Aorta (tissue), 5 donors: ENCODE measurements at regions not wholly inside any gene's neighbourhood (a gene's known extent, or its start where the extent isn't known, plus 50 kb on each side); places are given as distances from the start of the nearest gene placed in this dataset.

Experiments used
- ATAC-seq: fragments of 200-7000 bp; cut with Tn5 transposase; one replicate; pipeline ENCODE4 v1.9.1; 2022; ENCODE audit warnings: moderate library complexity; ENCODE audit not compliant: low FRiP score
- DNase-seq, 2 donors: peaks; one replicate each; pipeline ENCODE4 v3.0.0-alpha.2; 2020
- H3K27ac ChIP-seq, 2 donors: one replicate each; pipeline ENCODE4 v1.5.1; 2013; ENCODE audit warnings: low read length in 2 of 2, mild to moderate bottlenecking in 2 of 2, moderate library complexity in 2 of 2, control low read depth in 1 of 2, inconsistent platforms in 1 of 2, low read depth in 1 of 2
- H3K27me3 ChIP-seq, 2 donors: one replicate each; pipeline ENCODE4 v1.6.1; 2013; ENCODE audit warnings: control low read depth in 1 of 2, low read length in 1 of 2, mild to moderate bottlenecking in 1 of 2, moderate library complexity in 1 of 2; ENCODE audit not compliant: insufficient read depth in 2 of 2, control insufficient read depth in 1 of 2
- H3K36me3 ChIP-seq, 2 donors: one replicate each; pipeline ENCODE4 v1.6.1; 2013; ENCODE audit warnings: control low read depth in 1 of 2, low read length in 1 of 2, mild to moderate bottlenecking in 1 of 2; ENCODE audit not compliant: insufficient read depth in 2 of 2, control insufficient read depth in 1 of 2
- H3K4me1 ChIP-seq, 2 donors: one replicate each; pipeline ENCODE4 v1.6.1; 2013; ENCODE audit warnings: low read length in 2 of 2, control low read depth in 1 of 2, mild to moderate bottlenecking in 1 of 2, moderate library complexity in 1 of 2; ENCODE audit not compliant: insufficient read depth in 2 of 2, control insufficient read depth in 1 of 2
- H3K4me3 ChIP-seq, 2 donors: one replicate each; pipeline ENCODE4 v1.5.1; 2013; ENCODE audit warnings: low read length in 2 of 2, control low read depth in 1 of 2, mild to moderate bottlenecking in 1 of 2
- H3K9me3 ChIP-seq: one replicate; pipeline ENCODE4 v1.6.1; 2013; ENCODE audit warnings: mild to moderate bottlenecking, low read length; ENCODE audit not compliant: control insufficient read depth
- WGBS, 2 donors: extraction: QIAGEN DNeasy Blood & Tissue Kit; methylation state at CpG; one replicate each; pipeline ENCODE4 v1.1.7; 2013; 5-methylcytosine and 5-hydroxymethylcytosine counted together
- intact Hi-C, 2 donors: fragments of 100-400 bp; cut with DNase I; formaldehyde crosslinking; loops; one replicate each; pipeline versions ENCODE4 v1.14.2 to v1.15.0; 2022
- donor health status: healthy with polysubstance abuse.
- donor health status: Bipolar disorder and iron deficiency.
- donor health status: DM: no; HTN: no; CAD: no.
- donor health status: DM: no; HTN: no; CAD: no.
- donor health status: DM: yes; HTN: yes; CAD: no.

DNA sequence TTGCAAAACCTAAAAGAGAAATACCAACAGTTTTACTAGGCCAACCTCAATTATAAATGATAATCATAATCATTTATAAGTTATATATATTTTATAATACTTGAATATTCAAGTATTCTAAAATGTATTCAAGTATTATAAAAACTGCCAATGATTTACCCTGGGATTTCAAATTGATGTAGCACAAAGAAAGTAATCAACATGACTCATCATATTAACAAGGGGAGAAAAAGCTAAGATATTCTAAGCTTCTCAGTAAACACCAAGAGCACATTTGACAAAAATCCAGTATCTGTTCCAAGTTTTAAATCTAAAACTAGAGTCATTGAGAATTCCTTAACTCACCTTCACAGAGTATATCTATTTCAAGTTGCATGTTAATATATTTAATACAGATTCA, 56.1 kb downstream of the CAPZA3 start:
- Histone ChIP-seq H3K4me1 (peaks cover 0 to 4% of the 10 kb centered on the region in 2 donors), H3K27ac (no peak overlapping the region), H3K36me3 (no peaks in the 10 kb centered on the region), H3K9me3 (peaks cover 2% of the 10 kb centered on the region), H3K4me3 (no peak overlapping the region), H3K27me3 (no peaks in the 10 kb centered on the region)
- ATAC-seq (no peak), DNase-seq (no peak)
- intact Hi-C loops: no loop called here

DNA sequence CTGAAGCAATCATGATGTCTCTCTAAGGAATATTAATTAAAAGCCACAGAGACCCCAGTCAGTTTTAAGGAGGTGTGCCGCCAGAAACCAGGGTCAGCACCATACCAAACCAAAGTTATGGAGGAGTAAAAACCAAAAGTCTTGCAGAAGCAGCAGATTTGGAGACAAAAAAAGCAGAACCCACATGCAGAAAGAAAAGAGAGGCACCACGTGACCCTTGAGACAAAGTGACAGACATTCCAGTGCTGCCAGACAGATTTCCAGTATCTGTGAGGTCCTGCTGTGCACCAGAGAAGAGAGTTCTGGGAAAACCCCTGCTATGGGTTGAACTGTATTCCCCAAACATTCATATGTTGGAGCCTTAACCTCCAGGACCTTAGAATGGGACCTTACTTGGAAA, 59.7 kb downstream of the CAPZA3 start:
- DNase-seq: no peak
- Histone ChIP-seq H3K36me3 (no peaks in the 10 kb centered on the region), H3K4me3 (no peak overlapping the region), H3K4me1 (peaks cover 0 to 4% of the 10 kb centered on the region in 2 donors), H3K27ac (no peak overlapping the region), H3K9me3 (no peaks in the 10 kb centered on the region), H3K27me3 (no peaks in the 10 kb centered on the region)
- ATAC-seq: no peak
- WGBS, 2 donors: 80 to 86% methylated on average over 2 of the region's 2 CpGs
- intact Hi-C loops: no loop called here

DNA sequence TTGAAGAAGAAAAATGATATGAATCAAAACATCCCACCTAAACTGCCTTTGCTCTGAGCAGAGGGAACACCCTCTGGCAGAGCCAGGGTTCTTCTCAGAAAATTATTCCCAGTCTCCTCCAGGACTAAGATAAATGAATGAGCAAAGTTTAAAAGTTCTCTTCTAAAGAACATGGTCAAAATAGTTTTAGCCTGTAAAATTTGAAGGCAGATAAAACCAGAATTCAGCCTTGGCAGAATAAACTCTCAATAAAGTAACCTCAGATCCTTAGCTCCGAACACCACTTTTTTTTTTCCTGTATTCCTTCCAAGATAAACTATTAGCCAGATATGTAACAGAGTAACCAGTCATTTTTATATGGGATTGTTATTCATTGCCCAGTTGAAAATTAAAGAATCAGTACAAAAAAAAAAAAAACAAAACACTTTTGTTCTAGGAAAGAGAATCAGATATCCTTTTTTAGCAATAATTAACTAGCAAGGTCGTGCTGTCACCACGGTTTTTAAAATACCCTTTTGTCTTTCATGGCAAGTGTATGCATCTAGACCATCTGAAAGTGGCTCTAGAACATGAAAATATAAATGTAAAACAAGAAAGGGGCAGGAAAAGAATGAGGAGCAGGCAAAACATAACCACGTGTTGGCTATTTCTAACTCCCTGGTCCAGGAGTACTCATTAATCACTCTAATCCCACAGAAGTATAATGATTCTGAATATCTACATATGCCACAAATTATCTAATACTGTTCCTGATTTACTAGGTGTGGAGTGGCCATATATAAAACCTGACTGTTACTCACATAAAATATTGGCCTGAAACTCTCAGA, 60.8 kb downstream of the CAPZA3 start:
- 1 to 5% methylated on average over 4 of the region's 4 CpGs for WGBS, 2 donors
- ATAC-seq (peak; percentile 65), DNase-seq (no peak)
- Histone ChIP-seq H3K4me1 (no peaks in the 10 kb centered on the region), H3K27me3 (no peaks in the 10 kb centered on the region), H3K27ac (no peak overlapping the region), H3K4me3 (no peak overlapping the region), H3K9me3 (no peaks in the 10 kb centered on the region), H3K36me3 (no peaks in the 10 kb centered on the region)
- intact Hi-C loops: no loop called here

DNA sequence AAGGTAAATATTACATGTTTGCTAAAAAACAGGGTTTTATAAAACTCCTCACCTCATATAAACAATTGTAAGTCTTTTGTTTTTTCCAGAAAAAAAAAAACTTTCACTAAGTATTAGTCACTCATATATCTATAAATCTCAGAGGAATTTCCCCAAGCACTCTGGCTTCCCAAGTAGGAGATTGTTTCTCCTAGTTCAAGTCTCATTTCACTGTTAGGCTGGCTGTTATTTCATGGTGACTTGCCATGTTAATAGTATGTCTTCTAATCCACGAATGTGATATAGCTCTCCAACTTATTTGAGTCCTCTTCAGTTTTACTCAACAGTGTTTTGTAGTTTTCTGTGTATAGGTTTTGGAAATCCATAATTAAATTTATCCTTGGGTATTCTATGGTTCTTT, 61.6 kb downstream of the CAPZA3 start:
- Histone ChIP-seq H3K9me3 (no peaks in the 10 kb centered on the region), H3K27me3 (no peaks in the 10 kb centered on the region), H3K36me3 (no peaks in the 10 kb centered on the region), H3K4me1 (no peaks in the 10 kb centered on the region), H3K4me3 (no peak overlapping the region), H3K27ac (no peak overlapping the region)
- WGBS, 2 donors: 45 to 57% methylated on average over 1 of the region's 1 CpG
- no peak for DNase-seq
- no peak for ATAC-seq
- intact Hi-C loops: no loop called here

DNA sequence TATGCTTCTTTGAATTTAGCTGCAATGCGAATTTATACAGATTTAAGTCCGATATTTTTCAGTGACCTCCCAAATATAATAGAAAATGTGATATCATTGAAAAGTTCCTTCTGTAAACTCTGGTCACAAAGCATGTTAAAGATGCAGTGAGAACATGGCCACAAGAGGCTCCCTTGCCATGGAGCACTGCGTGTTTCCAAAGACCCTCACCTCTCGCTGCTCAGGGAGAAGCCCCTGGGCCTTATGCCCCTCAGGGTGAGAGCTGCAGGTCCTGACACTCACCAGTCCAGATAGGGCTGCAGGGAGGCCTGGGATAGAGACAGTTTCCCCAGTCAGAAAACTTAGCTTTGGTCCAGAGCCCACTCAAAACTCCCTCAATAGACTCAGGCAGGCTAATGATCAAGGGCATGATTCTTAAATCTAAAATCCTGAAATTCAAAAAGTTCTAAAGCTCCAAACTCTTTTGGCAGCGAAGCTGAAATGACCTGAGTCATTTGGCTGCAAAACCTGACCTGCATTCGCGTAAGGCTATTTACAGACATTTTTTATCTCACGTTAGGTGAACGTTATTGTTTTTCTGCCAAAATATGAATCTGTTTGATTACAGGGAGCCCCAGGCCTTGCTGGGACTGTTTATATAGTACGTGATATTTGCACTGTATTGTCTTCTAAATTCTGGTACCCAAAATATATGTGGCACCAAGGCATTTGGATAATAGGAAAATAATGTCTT, 67.8 kb downstream of the CAPZA3 start:
- ATAC-seq: no peak
- no peaks in the 10 kb centered on the region for H3K9me3 ChIP-seq
- no peak for DNase-seq

GRCh38 chr12:18807714-18808113, 69.8 kb downstream of the CAPZA3 start:
- intact Hi-C loops: no loop called here
- Histone ChIP-seq H3K4me3 (no peak overlapping the region), H3K36me3 (no peaks in the 10 kb centered on the region), H3K27me3 (no peaks in the 10 kb centered on the region), H3K27ac (no peak overlapping the region), H3K4me1 (no peaks in the 10 kb centered on the region), H3K9me3 (no peaks in the 10 kb centered on the region)
- WGBS, 2 donors: 76 to 86% methylated on average over 3 of the region's 3 CpGs
- DNase-seq (no peak), ATAC-seq (no peak)

More for the DNA sequence above, 67.8 kb downstream of the CAPZA3 start:
- H3K27me3 ChIP-seq: no peaks in the 10 kb centered on the region
- H3K4me3 ChIP-seq: no peak overlapping the region
- intact Hi-C loops: no loop called here
- no peaks in the 10 kb centered on the region for H3K4me1 ChIP-seq
- H3K36me3 ChIP-seq: no peaks in the 10 kb centered on the region
- no peak overlapping the region for H3K27ac ChIP-seq
- WGBS, 2 donors: 58 to 64% methylated on average over 10 of the region's 10 CpGs

DNA sequence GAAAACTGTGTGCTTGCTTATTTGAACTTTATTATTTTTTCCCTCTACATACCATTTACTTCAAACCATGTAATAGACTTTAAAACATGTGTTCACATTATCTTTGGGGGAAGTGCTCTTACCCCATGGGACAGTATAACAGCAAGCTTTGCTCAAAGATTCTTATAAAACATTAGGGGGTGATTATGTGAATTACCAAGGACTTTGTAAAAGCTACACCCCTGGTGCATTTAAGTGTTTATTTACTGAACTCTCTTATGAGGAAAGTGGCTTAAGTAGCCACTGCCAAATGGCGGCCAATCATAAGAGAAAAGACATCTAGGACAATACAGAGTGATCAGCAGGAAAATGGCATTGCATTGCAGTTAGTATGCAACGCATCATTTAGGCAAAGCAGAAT, 70.3 kb downstream of the CAPZA3 start:
- DNase-seq (no peak), ATAC-seq (no peak)
- H3K4me1 ChIP-seq: no peaks in the 10 kb centered on the region
- no peak overlapping the region for H3K4me3 ChIP-seq
- H3K9me3 ChIP-seq: no peaks in the 10 kb centered on the region
- H3K27ac ChIP-seq: no peak overlapping the region
- no peaks in the 10 kb centered on the region for H3K36me3 ChIP-seq
- H3K27me3 ChIP-seq: no peaks in the 10 kb centered on the region
- WGBS, 2 donors: 64 to 92% methylated on average over 2 of the region's 2 CpGs
- intact Hi-C loops: no loop called here

- no peaks in the 10 kb centered on the region for H3K27me3 ChIP-seq
- no peak for ATAC-seq
- no peak overlapping the region for H3K27ac ChIP-seq
- DNase-seq: no peak
- H3K9me3 ChIP-seq: no peaks in the 10 kb centered on the region
- WGBS, 2 donors: 60 to 63% methylated on average over 10 of the region's 10 CpGs
- H3K36me3 ChIP-seq: no peaks in the 10 kb centered on the region
- intact Hi-C loops: no loop called here
- no peak overlapping the region for H3K4me3 ChIP-seq
- no peaks in the 10 kb centered on the region for H3K4me1 ChIP-seq
These were observed 72.8 kb downstream of the CAPZA3 start for GRCh38 chr12:18810537-18811253.
